ENCODE measurements at regions not wholly inside any gene's neighbourhood (a gene's known extent, or its start where the extent isn't known, plus 50 kb on each side); places are given as distances from the start of the nearest gene placed in this dataset.

DNA sequence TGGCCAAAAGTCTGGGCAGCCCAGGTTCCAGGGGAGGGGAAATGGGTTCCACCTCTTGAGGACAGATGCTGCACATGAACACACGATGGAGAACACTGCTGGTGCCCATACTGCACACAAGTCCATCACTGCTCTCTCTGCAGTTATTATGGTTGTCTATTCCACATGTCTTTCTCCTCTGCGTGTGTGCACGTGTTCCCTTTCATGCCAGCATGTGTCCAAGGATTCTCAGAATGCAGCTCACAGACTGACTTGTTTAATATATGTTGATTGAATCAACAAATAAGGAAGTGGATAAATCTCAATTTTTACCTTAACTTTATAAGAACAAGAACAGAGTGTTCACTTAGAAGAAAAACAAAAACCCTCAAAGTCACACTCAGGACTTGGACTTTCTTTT, 158.9 kb downstream of the FNDC1 start:
- no peak for DNase-seq
- Mint-ChIP-seq H3K36me3 (ENCODE audit: low read depth) (no peaks in the 10 kb centered on the region), H3K4me1 (ENCODE audit: low read depth) (no peaks in the 10 kb centered on the region), H3K4me3 (no peak overlapping the region), H3K27ac (no peak overlapping the region), H3K27me3 (ENCODE audit: low read depth) (peaks cover 3% of the 10 kb centered on the region), H3K9me3 (peaks cover under 1% of the 10 kb centered on the region)
- CTCF ChIA-PET = no interaction called here
- intact Hi-C loops (cut with micrococcal nuclease) = no loop called here

DNA sequence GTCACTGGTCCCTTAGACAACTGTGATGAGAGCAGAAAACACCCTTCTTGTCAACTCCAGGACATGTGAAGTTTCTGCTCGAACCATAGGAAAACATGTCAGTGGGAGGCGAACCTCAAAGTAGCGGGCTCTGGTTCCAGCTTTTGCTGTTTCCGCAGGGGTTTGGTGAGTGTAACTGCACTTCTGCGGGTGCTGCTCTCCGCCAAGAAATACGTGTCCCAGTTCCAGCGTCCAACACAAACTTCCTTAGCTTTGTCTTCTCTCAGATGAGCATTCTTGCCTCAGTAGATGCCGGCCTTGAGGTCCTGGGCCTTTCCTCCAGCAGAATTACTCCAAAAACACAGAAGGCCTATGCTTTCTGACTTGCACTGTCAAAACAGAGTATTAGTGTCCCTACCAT, 156.3 kb downstream of the FNDC1 start:
- Mint-ChIP-seq H3K27ac (no peak overlapping the region), H3K36me3 (ENCODE audit: low read depth) (no peaks in the 10 kb centered on the region), H3K4me1 (ENCODE audit: low read depth) (no peaks in the 10 kb centered on the region), H3K9me3 (no peaks in the 10 kb centered on the region), H3K27me3 (ENCODE audit: low read depth) (peaks cover 3% of the 10 kb centered on the region), H3K4me3 (no peak overlapping the region)
- no peak for DNase-seq
- intact Hi-C loops (cut with micrococcal nuclease) = no loop called here
- CTCF ChIA-PET = interaction anchor here (0.6 kb wide), 1 partner anchor 170 kb away, joined by 3 read pairs; no protein-coding TSS in a partner anchor

DNA sequence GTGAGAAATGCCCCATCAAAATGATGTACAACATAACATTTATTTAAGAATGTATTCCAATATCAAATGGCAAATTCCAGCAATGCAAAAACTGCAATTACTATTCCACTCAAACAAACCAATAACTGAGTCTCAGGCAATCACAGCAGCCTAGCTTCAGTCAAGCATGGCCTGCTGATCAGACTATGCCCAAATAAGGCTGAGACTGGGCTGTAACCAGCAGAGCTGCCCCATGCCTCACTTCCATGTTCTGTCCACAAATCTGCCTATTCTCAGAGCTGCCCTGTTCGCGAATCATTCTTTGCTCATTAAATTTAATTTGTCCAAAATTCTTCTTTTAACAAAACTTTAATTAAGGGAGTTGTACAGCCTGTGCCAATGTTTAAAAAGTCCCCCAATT, 155.4 kb downstream of the FNDC1 start:
- H3K36me3 Mint-ChIP-seq (ENCODE audit: low read depth) = no peaks in the 10 kb centered on the region
- H3K4me3 Mint-ChIP-seq = no peak overlapping the region
- intact Hi-C loops (cut with micrococcal nuclease) = no loop called here
- DNase-seq = no peak
- H3K27ac Mint-ChIP-seq = no peak overlapping the region
- CTCF ChIA-PET = no interaction called here
- H3K9me3 Mint-ChIP-seq = no peaks in the 10 kb centered on the region
- H3K27me3 Mint-ChIP-seq (ENCODE audit: low read depth) = peaks cover 3% of the 10 kb centered on the region
- H3K4me1 Mint-ChIP-seq (ENCODE audit: low read depth) = no peaks in the 10 kb centered on the region

Data from activated naive CD4-positive, alpha-beta T cell treated with anti-CD3 and anti-CD28 coated beads for 36 hours (primary cell).